Suppressor macrophage treated with lipopolysaccharide for 1 hour (primary cell): ENCODE measurements at regions not wholly inside any gene's neighbourhood (a gene's known extent, or its start where the extent isn't known, plus 50 kb on each side); places are given as distances from the start of the nearest gene placed in this dataset.
"Not testable (repeated sequence)": the region's sequence is repeated elsewhere in the genome, so short reads cannot be mapped to it uniquely, and the experiment has no call there.

ENCODE experiments used
- DNase-seq, 3 donors: peaks; one replicate each; pipeline ENCODE4 v3.0.0-alpha.2; 2020 to 2022

GRCh38 chr17:72372185-72372584, 251.4 kb downstream of the SOX9 start:
- no peak for DNase-seq

- DNase-seq = no peak
Observed at GRCh38 chr17:72373910-72374741, 253.3 kb downstream of the SOX9 start.

GRCh38 chr17:72376526-72377345, 255.9 kb downstream of the SOX9 start:
- DNase-seq = no peak

- no peak for DNase-seq
Observed at GRCh38 chr17:72378414-72379390, 257.9 kb downstream of the SOX9 start.

GRCh38 chr17:72379516-72379915, 258.7 kb downstream of the SOX9 start:
- no peak for DNase-seq

- no peak for DNase-seq
Observed at GRCh38 chr17:72380120-72380519, 259.3 kb downstream of the SOX9 start.

- no peak for DNase-seq
Observed at GRCh38 chr17:72380737-72381136, 259.9 kb downstream of the SOX9 start.

GRCh38 chr17:72381597-72382397, 261.0 kb downstream of the SOX9 start:
- no peak for DNase-seq

GRCh38 chr17:72382971-72383722, 262.3 kb downstream of the SOX9 start:
- DNase-seq = no peak

- no peak for DNase-seq
Observed at GRCh38 chr17:72385475-72385874, 264.7 kb downstream of the SOX9 start.

- DNase-seq = not testable (repeated sequence)
Observed at GRCh38 chr17:72386173-72386572, 265.4 kb downstream of the SOX9 start.

GRCh38 chr17:72386619-72387237, 265.9 kb downstream of the SOX9 start:
- no peak for DNase-seq

GRCh38 chr17:72387487-72387886, 266.7 kb downstream of the SOX9 start:
- no peak for DNase-seq

GRCh38 chr17:72387969-72388368, 267.1 kb downstream of the SOX9 start:
- DNase-seq = no peak

GRCh38 chr17:72388765-72389473, 268.1 kb downstream of the SOX9 start:
- no peak for DNase-seq

GRCh38 chr17:72390675-72391508, 270.1 kb downstream of the SOX9 start:
- DNase-seq = no peak

GRCh38 chr17:72392056-72393010, 271.5 kb downstream of the SOX9 start:
- DNase-seq = no peak

GRCh38 chr17:72393553-72393952, 272.7 kb downstream of the SOX9 start:
- no peak for DNase-seq
